ENCODE measurements at regions not wholly inside any gene's neighbourhood (a gene's known extent, or its start where the extent isn't known, plus 50 kb on each side); places are given as distances from the start of the nearest gene placed in this dataset.
"Not testable (repeated sequence)": the region's sequence is repeated elsewhere in the genome, so short reads cannot be mapped to it uniquely, and the experiment has no call there.

GRCh38 chr5:85375525-85375924 lies 990.8 kb upstream of the EDIL3 start:
- Histone ChIP-seq H3K27ac (no peak overlapping the region), H3K9me3 (ENCODE audit: low read depth) (no peaks in the 10 kb centered on the region), H3K4me3 (no peak overlapping the region), H2AFZ (no peak overlapping the region), H4K20me1 (ENCODE audit: insufficient read depth, poor library complexity, severe bottlenecking) (no peaks in the 10 kb centered on the region), H3K27me3 (no peaks in the 10 kb centered on the region), H3K79me2 (no peaks in the 10 kb centered on the region), H3K9me2 (replicated peaks; ENCODE audit: insufficient read depth) (no peaks in the 10 kb centered on the region), H3K4me2 (no peak overlapping the region), H3K4me1 (ENCODE audit: insufficient read depth) (no peaks in the 10 kb centered on the region), H3K36me3 (replicated peaks; ENCODE audit: insufficient read depth, low read depth) (no peaks in the 10 kb centered on the region)
- no peak for DNase-seq (ENCODE audit: low spot score)
- WGBS (ENCODE audit: low lambda C conversion rate, missing lambda C conversion rate) = 75% methylated on average over 4 of the region's 4 CpGs
- no peak for TF ChIP-seq EZH2phosphoT487 (IDR thresholded peaks at IDR 0.05; ENCODE audit: low read depth, severe bottlenecking, unreplicated experiment)
- no peak for TF ChIP-seq EZH2 (IDR thresholded peaks at IDR 0.05; ENCODE audit: borderline replicate concordance)
- TF ChIP-seq, protein P1, sequence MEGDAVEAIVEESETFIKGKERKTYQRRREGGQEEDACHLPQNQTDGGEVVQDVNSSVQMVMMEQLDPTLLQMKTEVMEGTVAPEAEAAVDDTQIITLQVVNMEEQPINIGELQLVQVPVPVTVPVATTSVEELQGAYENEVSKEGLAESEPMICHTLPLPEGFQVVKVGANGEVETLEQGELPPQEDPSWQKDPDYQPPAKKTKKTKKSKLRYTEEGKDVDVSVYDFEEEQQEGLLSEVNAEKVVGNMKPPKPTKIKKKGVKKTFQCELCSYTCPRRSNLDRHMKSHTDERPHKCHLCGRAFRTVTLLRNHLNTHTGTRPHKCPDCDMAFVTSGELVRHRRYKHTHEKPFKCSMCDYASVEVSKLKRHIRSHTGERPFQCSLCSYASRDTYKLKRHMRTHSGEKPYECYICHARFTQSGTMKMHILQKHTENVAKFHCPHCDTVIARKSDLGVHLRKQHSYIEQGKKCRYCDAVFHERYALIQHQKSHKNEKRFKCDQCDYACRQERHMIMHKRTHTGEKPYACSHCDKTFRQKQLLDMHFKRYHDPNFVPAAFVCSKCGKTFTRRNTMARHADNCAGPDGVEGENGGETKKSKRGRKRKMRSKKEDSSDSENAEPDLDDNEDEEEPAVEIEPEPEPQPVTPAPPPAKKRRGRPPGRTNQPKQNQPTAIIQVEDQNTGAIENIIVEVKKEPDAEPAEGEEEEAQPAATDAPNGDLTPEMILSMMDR (IDR thresholded peaks at IDR 0.05; ENCODE audit: poor library complexity) = no peak

GRCh38 chr5:85388770-85389169 lies 1004.1 kb upstream of the EDIL3 start:
- TF ChIP-seq, protein P1 (IDR thresholded peaks at IDR 0.05; ENCODE audit: poor library complexity) = no peak
- no peak for TF ChIP-seq EZH2 (IDR thresholded peaks at IDR 0.05; ENCODE audit: borderline replicate concordance)
- TF ChIP-seq EZH2phosphoT487 (IDR thresholded peaks at IDR 0.05; ENCODE audit: low read depth, severe bottlenecking, unreplicated experiment) = no peak
- no peak overlapping the region for H3K4me3 ChIP-seq
- no peaks in the 10 kb centered on the region for H3K9me2 ChIP-seq (replicated peaks; ENCODE audit: insufficient read depth)
- no peak overlapping the region for H2AFZ ChIP-seq
- H3K79me2 ChIP-seq = no peaks in the 10 kb centered on the region
- H3K4me2 ChIP-seq = no peak overlapping the region
- H3K4me1 ChIP-seq (ENCODE audit: insufficient read depth) = no peaks in the 10 kb centered on the region
- H3K27ac ChIP-seq = no peak overlapping the region
- WGBS (ENCODE audit: low lambda C conversion rate, missing lambda C conversion rate) = 88% methylated on average over 3 of the region's 3 CpGs
- no peaks in the 10 kb centered on the region for H3K9me3 ChIP-seq (ENCODE audit: low read depth)
- H3K27me3 ChIP-seq = no peaks in the 10 kb centered on the region
- no peaks in the 10 kb centered on the region for H4K20me1 ChIP-seq (ENCODE audit: insufficient read depth, poor library complexity, severe bottlenecking)
- DNase-seq (ENCODE audit: low spot score) = no peak
- H3K36me3 ChIP-seq (replicated peaks; ENCODE audit: insufficient read depth, low read depth) = no peaks in the 10 kb centered on the region

GRCh38 chr5:85392309-85392708 lies 1007.6 kb upstream of the EDIL3 start:
- H2AFZ ChIP-seq; H4K20me1 ChIP-seq (ENCODE audit: insufficient read depth, poor library complexity, severe bottlenecking); H3K79me2 ChIP-seq; H3K9me2 ChIP-seq (replicated peaks; ENCODE audit: insufficient read depth); H3K36me3 ChIP-seq (replicated peaks; ENCODE audit: insufficient read depth, low read depth); H3K4me2 ChIP-seq; H3K4me3 ChIP-seq; H3K27me3 ChIP-seq; H3K4me1 ChIP-seq (ENCODE audit: insufficient read depth); H3K27ac ChIP-seq; H3K9me3 ChIP-seq (ENCODE audit: low read depth); DNase-seq (ENCODE audit: low spot score): not testable (repeated sequence)
- whole genome bisulfite sequencing (ENCODE audit: low lambda C conversion rate, missing lambda C conversion rate) = 89% methylated on average over 8 of the region's 8 CpGs

GRCh38 chr5:85395526-85395925 lies 1010.8 kb upstream of the EDIL3 start:
- H3K9me3 ChIP-seq (ENCODE audit: low read depth) = no peaks in the 10 kb centered on the region
- H3K27ac ChIP-seq = no peak overlapping the region
- no peaks in the 10 kb centered on the region for H3K4me1 ChIP-seq (ENCODE audit: insufficient read depth)
- H3K79me2 ChIP-seq = no peaks in the 10 kb centered on the region
- 83% methylated on average over 1 of the region's 1 CpG for WGBS (ENCODE audit: low lambda C conversion rate, missing lambda C conversion rate)
- no peaks in the 10 kb centered on the region for H4K20me1 ChIP-seq (ENCODE audit: insufficient read depth, poor library complexity, severe bottlenecking)
- no peak overlapping the region for H2AFZ ChIP-seq
- no peaks in the 10 kb centered on the region for H3K36me3 ChIP-seq (replicated peaks; ENCODE audit: insufficient read depth, low read depth)
- H3K4me2 ChIP-seq = no peak overlapping the region
- TF ChIP-seq EZH2 (IDR thresholded peaks at IDR 0.05; ENCODE audit: borderline replicate concordance) = no peak
- TF ChIP-seq EZH2phosphoT487 (IDR thresholded peaks at IDR 0.05; ENCODE audit: low read depth, severe bottlenecking, unreplicated experiment) = no peak
- TF ChIP-seq, protein P1 (IDR thresholded peaks at IDR 0.05; ENCODE audit: poor library complexity) = no peak
- no peak for DNase-seq (ENCODE audit: low spot score)
- no peaks in the 10 kb centered on the region for H3K9me2 ChIP-seq (replicated peaks; ENCODE audit: insufficient read depth)
- H3K27me3 ChIP-seq = no peaks in the 10 kb centered on the region
- H3K4me3 ChIP-seq = no peak overlapping the region
